H1 (cell line): ENCODE measurements at regions not wholly inside any gene's neighbourhood (a gene's known extent, or its start where the extent isn't known, plus 50 kb on each side); places are given as distances from the start of the nearest gene placed in this dataset.

Source experiments
- FOSL1 ChIP-seq: IDR thresholded peaks from 2 replicates; pipeline ENCODE4 v1.6.1; 2011; ENCODE audit warnings: mild to moderate bottlenecking, low read depth, low read length, moderate library complexity; ENCODE audit not compliant: insufficient read depth
- JUN ChIP-seq: IDR thresholded peaks from 2 replicates; pipeline ENCODE4 v1.6.1; 2011; ENCODE audit warnings: low read depth, mild to moderate bottlenecking, improper control_type of control experiment, low read length
- RBBP5 ChIP-seq: IDR thresholded peaks from 2 replicates; pipeline ENCODE4 v1.7.1; 2012; ENCODE audit warnings: low read depth, mild to moderate bottlenecking, inconsistent platforms, low read length, moderate library complexity, borderline replicate concordance
- USF2 ChIP-seq: IDR thresholded peaks from 2 replicates; pipeline ENCODE4 v1.6.1; 2011; ENCODE audit warnings: low read length, improper control_type of control experiment

- TF ChIP-seq JUN (no peak), RBBP5 (no peak), USF2 (no peak), FOSL1 (no peak)
Observed at GRCh38 chr6:147117011-147117410, 87.2 kb upstream of the STXBP5 start (continued).
